HCT116 (cell line): ENCODE measurements at regions not wholly inside any gene's neighbourhood (a gene's known extent, or its start where the extent isn't known, plus 50 kb on each side); places are given as distances from the start of the nearest gene placed in this dataset.

ENCODE experiments used
- ATAC-seq: fragments of 200-7000 bp; cut with Tn5 transposase; 2 replicates; pipeline ENCODE4 v1.9.1; 2020; ENCODE audit warnings: mild to moderate bottlenecking, moderate library complexity
- BruUV-seq: library from RNA; stranded (reverse); fragments of 400-500 nt; replicated peaks from 2 replicates; lab custom pipeline; 2021; lab: Mats Ljungman, UMichigan
- CTCF ChIA-PET: fragments of 300-600 bp; sonication (Branson Sonifier 250); formaldehyde crosslinking; loops from one replicate; lab custom pipeline; 2021; ENCODE audit warnings: antibody characterized with exemption; lab: Charles Lee
- POLR2A ChIA-PET: fragments of 300-600, 350-600 bp; sonication (Branson Sonifier 250); formaldehyde crosslinking; loops from one replicate; lab custom pipeline; 2021; ENCODE audit warnings: antibody characterized with exemption; lab: Charles Lee
- RAD21 ChIA-PET, 2 experiments: fragments of 300-600 bp; sonication (Branson Sonifier 250); formaldehyde crosslinking; loops; one replicate each; lab custom pipeline; 2023; ENCODE audit warnings: low total read pairs in 2 of 2; ENCODE audit not compliant: uncharacterized antibody in 2 of 2, unreplicated experiment in 2 of 2, low non-redundant PET in 1 of 2; lab: Charles Lee
- DNase-seq: peaks from one replicate; pipeline ENCODE4 v3.0.0-alpha.2; 2010; ENCODE audit warnings: low read depth, low spot score
- H2AFZ ChIP-seq: fragments of 200-600 bp; shearing (Covaris generic), sonication (generic); 2 replicates; pipeline ENCODE4 v1.6.1; 2017; ENCODE audit warnings: low read depth, mixed run types, mixed read lengths, antibody characterized with exemption, low read length; ENCODE audit not compliant: poor library complexity, severe bottlenecking
- H3K27ac ChIP-seq: 2 replicates; pipeline ENCODE4 v1.5.1; 2012; ENCODE audit warnings: low read depth, low read length
- H3K27me3 ChIP-seq: fragments of 200-600 bp; sonication (generic); 2 replicates; pipeline ENCODE4 v1.6.1; 2016; ENCODE audit warnings: mixed run types, low read length, mixed read lengths; ENCODE audit not compliant: insufficient read depth
- H3K36me3 ChIP-seq, 2 experiments: fragments of 200-500 bp in 1 of 2; fragments of 200-600 bp in 1 of 2; sonication (Bioruptor generic) in 1 of 2; sonication (generic) in 1 of 2; 2 replicates each; pipeline versions ENCODE4 v1.5.1 to v1.6.1; 2014 to 2016; ENCODE audit warnings: low read length in 2 of 2, inconsistent platforms in 1 of 2, mixed read lengths in 1 of 2, mixed run types in 1 of 2; ENCODE audit not compliant: insufficient read depth in 2 of 2, control insufficient read depth in 1 of 2
- H3K4me1 ChIP-seq, 2 experiments: fragments of 200-600 bp in 1 of 2; sonication (generic) in 1 of 2; 2 replicates each; pipeline versions ENCODE4 v1.5.1 to v1.6.1; 2012 to 2017; ENCODE audit warnings: low read length in 2 of 2, inconsistent platforms in 1 of 2, mild to moderate bottlenecking in 1 of 2, mixed read lengths in 1 of 2, mixed run types in 1 of 2, moderate library complexity in 1 of 2; ENCODE audit not compliant: insufficient read depth in 2 of 2, control insufficient read depth in 1 of 2
- H3K4me2 ChIP-seq: fragments of 200-600 bp; sonication (generic); 2 replicates; pipeline ENCODE4 v1.6.1; 2017; ENCODE audit warnings: mixed run types, low read length, mixed read lengths
- H3K4me3 ChIP-seq, 2 experiments: fragments of 200-600 bp in 1 of 2; sonication (generic) in 1 of 2; replicated peaks in 1 of 2; 2 replicates each; pipeline ENCODE4 v1.5.1; 2011 to 2016; ENCODE audit warnings: low read length in 2 of 2, control low read depth in 1 of 2, low read depth in 1 of 2, mild to moderate bottlenecking in 1 of 2, mixed read lengths in 1 of 2, mixed run types in 1 of 2
- H3K79me2 ChIP-seq: fragments of 200-600 bp; sonication (generic); 2 replicates; pipeline ENCODE4 v1.6.1; 2017; ENCODE audit warnings: mild to moderate bottlenecking, mixed run types, low read length, moderate library complexity, mixed read lengths; ENCODE audit not compliant: insufficient read depth
- H3K9ac ChIP-seq: fragments of 200-600 bp; sonication (generic); 2 replicates; pipeline ENCODE4 v1.6.1; 2016; ENCODE audit warnings: low read length, mixed read lengths
- H3K9me2 ChIP-seq: fragments of 200-600 bp; sonication (generic), shearing (Covaris generic); 2 replicates; pipeline ENCODE4 v1.6.1; 2017; ENCODE audit warnings: mixed run types, mild to moderate bottlenecking, moderate library complexity; ENCODE audit not compliant: insufficient read depth
- H3K9me3 ChIP-seq, 2 experiments: fragments of 200-500 bp in 1 of 2; fragments of 200-600 bp in 1 of 2; sonication (Bioruptor generic) in 1 of 2; sonication (generic) in 1 of 2; 2 replicates each; pipeline ENCODE4 v1.6.1; 2014 to 2017; ENCODE audit warnings: low read length in 2 of 2, mixed read lengths in 2 of 2, inconsistent platforms in 1 of 2, low read depth in 1 of 2, mild to moderate bottlenecking in 1 of 2, mixed run types in 1 of 2, moderate library complexity in 1 of 2; ENCODE audit not compliant: control insufficient read depth in 1 of 2, insufficient read depth in 1 of 2
- H4K20me1 ChIP-seq: fragments of 200-600 bp; sonication (generic), shearing (Covaris generic); 2 replicates; pipeline ENCODE4 v1.6.1; 2017; ENCODE audit warnings: mixed run types, mild to moderate bottlenecking, moderate library complexity; ENCODE audit not compliant: insufficient read depth
- TCF7L2 ChIP-seq: IDR thresholded peaks from 2 replicates; pipeline ENCODE4 v1.7.0; 2011; ENCODE audit warnings: borderline replicate concordance, inconsistent platforms; ENCODE audit not compliant: insufficient read depth, insufficient read length; ENCODE audit errors: extremely low read depth
- ZNF274 ChIP-seq: fragments of 200-500 bp; sonication (Bioruptor generic); IDR thresholded peaks from 2 replicates; pipeline ENCODE4 v1.6.1; 2014; ENCODE audit warnings: mild to moderate bottlenecking, low read depth, low read length, inconsistent platforms
- intact Hi-C: fragments of 100-400 bp; cut with micrococcal nuclease; formaldehyde crosslinking; loops from 2 replicates; pipeline ENCODE4 v1.10.0; 2022
- TF ChIP-seq, protein P1 (sequence below), 3 experiments: fragments of 200-600 bp in 1 of 3; sonication (generic) in 1 of 3; IDR thresholded peaks in 2 of 3; conservative IDR thresholded peaks in 1 of 3; 2 replicates each; pipeline ENCODE4 v1.5.1; 2012 to 2017; ENCODE audit warnings: low read depth in 2 of 3, low read length in 2 of 3, antibody characterized with exemption in 1 of 3, borderline replicate concordance in 1 of 3, control low read depth in 1 of 3, mild to moderate bottlenecking in 1 of 3, mixed read lengths in 1 of 3, mixed run types in 1 of 3, moderate library complexity in 1 of 3; ENCODE audit not compliant: insufficient read depth in 1 of 3
- TF ChIP-seq, protein P2 (sequence below): IDR thresholded peaks from 2 replicates; pipeline ENCODE4 v1.6.1; 2011; ENCODE audit warnings: mild to moderate bottlenecking, low read length, moderate library complexity; ENCODE audit not compliant: insufficient replicate concordance; ENCODE audit errors: extremely low read depth

GRCh38 chr7:54699715-54700114 lies 59.3 kb downstream of the SEC61G start:
- Histone ChIP-seq H2AFZ (no peak overlapping the region), H3K4me3 (no peak overlapping the region), H3K9ac (no peak overlapping the region), H3K9me3 (no peaks in the 10 kb centered on the region), H3K79me2 (no peaks in the 10 kb centered on the region), H3K36me3 (no peaks in the 10 kb centered on the region), H3K27ac (no peak overlapping the region), H3K4me1 (no peaks in the 10 kb centered on the region), H3K27me3 (no peaks in the 10 kb centered on the region), H4K20me1 (no peaks in the 10 kb centered on the region), H3K4me2 (no peak overlapping the region), H3K9me2 (no peaks in the 10 kb centered on the region)
- CTCF ChIA-PET = no interaction called here
- ATAC-seq = no peak
- RAD21 ChIA-PET = no interaction called here
- intact Hi-C loops = no loop called here
- no peak for TF ChIP-seq TCF7L2
- TF ChIP-seq ZNF274 = no peak
- TF ChIP-seq, protein P1, sequence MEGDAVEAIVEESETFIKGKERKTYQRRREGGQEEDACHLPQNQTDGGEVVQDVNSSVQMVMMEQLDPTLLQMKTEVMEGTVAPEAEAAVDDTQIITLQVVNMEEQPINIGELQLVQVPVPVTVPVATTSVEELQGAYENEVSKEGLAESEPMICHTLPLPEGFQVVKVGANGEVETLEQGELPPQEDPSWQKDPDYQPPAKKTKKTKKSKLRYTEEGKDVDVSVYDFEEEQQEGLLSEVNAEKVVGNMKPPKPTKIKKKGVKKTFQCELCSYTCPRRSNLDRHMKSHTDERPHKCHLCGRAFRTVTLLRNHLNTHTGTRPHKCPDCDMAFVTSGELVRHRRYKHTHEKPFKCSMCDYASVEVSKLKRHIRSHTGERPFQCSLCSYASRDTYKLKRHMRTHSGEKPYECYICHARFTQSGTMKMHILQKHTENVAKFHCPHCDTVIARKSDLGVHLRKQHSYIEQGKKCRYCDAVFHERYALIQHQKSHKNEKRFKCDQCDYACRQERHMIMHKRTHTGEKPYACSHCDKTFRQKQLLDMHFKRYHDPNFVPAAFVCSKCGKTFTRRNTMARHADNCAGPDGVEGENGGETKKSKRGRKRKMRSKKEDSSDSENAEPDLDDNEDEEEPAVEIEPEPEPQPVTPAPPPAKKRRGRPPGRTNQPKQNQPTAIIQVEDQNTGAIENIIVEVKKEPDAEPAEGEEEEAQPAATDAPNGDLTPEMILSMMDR (IDR thresholded peaks at IDR 0.05 in 2 of 3, conservative IDR thresholded peaks at IDR 0.05 in 1 of 3; ENCODE audit: borderline replicate concordance in 1 of 3, insufficient read depth in 1 of 3, low read depth in 2 of 3, low read length in 2 of 3) = no peak
- TF ChIP-seq, protein P2, sequence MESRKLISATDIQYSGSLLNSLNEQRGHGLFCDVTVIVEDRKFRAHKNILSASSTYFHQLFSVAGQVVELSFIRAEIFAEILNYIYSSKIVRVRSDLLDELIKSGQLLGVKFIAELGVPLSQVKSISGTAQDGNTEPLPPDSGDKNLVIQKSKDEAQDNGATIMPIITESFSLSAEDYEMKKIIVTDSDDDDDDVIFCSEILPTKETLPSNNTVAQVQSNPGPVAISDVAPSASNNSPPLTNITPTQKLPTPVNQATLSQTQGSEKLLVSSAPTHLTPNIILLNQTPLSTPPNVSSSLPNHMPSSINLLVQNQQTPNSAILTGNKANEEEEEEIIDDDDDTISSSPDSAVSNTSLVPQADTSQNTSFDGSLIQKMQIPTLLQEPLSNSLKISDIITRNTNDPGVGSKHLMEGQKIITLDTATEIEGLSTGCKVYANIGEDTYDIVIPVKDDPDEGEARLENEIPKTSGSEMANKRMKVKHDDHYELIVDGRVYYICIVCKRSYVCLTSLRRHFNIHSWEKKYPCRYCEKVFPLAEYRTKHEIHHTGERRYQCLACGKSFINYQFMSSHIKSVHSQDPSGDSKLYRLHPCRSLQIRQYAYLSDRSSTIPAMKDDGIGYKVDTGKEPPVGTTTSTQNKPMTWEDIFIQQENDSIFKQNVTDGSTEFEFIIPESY = no peak
- DNase-seq = no peak
- BruUV-seq = no TSS peak
- POLR2A ChIA-PET = no interaction called here
